ENCODE measurements at regions not wholly inside any gene's neighbourhood (a gene's known extent, or its start where the extent isn't known, plus 50 kb on each side); places are given as distances from the start of the nearest gene placed in this dataset.
"Not testable (repeated sequence)": the region's sequence is repeated elsewhere in the genome, so short reads cannot be mapped to it uniquely, and the experiment has no call there.

DNA sequence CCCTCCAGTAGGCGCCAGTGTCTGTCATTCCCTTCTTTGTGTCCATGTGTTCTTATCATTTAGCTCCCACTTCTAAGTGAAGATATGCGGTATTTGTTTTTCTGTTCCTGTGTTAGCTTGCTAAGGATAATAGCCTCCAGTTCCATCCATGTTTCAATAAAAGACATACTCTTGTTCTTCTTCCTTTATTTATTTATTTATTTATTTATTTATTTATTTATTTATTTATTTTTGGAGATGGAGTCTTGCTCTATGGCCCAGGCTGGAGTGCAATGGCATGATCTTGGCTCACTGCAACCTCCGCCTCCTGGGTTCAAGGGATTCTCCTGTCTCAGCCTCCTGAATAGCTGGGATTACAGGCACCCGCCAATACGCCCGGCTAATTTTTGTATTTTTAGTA is 762.6 kb upstream of the CDH10 start:
- not testable (repeated sequence) for DNase-seq (ENCODE audit: low read depth in 4 of 4, low spot score in 3 of 4)

DNA sequence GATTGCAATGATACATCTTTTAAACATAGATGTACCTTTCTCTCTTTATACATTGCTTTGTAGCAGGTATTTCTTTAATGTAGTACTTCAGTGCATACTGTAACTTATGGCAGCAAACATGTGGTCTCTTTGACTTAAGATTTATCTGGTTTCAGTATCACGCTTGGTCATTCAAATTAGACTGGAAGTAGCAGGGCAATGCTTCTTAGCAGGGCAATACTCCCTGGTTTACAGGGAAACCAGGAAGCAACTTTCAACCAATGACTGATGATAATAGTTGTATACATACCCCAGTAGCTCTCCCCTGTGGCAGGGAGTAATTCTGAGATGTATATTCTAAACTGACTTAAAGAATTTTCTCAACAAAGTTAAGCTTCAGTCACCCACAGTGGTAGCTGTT is 761.1 kb upstream of the CDH10 start:
- DNase-seq (ENCODE audit: low read depth in 4 of 4, low spot score in 3 of 4), result no peak

DNA sequence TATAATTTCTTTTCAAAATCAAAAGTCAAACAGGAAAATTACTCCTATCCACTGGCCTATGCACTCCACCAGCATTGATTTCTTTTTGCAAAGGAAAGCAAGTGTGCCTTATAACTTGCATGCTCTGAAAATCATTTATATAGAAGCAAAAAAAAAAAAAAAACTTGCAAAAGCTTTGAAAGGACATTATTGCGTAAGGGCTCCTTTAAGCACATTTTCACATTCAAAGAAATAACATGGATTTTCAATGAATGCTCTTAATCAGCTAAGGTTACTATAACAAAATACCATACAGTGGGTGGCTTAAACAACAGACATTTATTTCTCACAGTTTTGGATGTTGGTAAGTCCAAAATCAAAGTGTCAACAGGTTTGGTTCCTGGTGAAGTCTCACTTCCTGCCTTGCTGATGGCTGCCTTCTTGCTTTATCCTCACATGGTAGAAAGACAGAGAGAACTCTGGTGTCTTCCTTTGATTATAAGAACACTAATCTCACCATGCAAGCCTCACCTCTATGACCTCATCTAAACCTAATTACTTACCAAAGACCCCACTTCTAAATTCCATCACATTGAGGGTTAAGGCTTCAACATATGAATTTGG is 755.2 kb upstream of the CDH10 start:
- DNase-seq (ENCODE audit: low read depth in 4 of 4, low spot score in 3 of 4), result no peak

DNA sequence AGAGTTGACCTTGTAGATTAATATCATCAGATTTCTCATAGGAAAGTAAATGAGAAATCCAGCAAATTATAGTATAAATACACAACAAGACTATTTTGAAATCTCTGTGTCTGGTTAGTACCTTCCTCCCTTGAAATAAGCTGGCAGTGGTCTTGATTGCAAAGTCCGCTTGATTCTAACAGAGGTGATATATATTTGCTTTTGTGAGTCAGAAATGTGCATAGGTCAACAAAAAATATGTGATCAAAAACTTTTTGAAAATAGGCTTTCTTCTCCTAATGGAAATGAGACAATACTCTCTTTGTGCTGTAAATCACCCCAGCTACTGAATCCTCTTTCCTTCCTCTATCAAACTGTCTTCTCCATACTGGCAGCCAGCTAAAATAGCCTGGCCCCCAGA is 749.2 kb upstream of the CDH10 start:
- no peak for DNase-seq (ENCODE audit: low read depth in 4 of 4, low spot score in 3 of 4)

DNA sequence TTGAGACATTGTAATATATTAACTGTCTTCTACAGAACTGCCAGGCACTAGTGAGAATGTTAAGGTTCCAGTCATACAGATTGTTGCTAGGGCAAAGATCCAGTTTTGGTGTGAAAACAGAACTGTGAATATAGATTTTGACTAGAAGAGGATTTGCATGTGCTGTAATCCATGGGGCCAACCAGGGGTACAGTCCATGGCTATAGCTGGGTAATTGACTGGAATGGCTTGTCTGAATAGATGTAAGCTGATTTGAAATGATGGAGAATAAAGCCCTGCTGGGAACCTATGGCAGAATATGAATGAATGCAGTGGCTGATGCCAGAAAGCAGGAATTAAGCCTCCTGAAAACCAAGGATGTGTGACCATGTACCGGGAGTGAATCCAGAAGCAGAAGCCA is 748.5 kb upstream of the CDH10 start:
- no peak for DNase-seq (ENCODE audit: low read depth in 4 of 4, low spot score in 3 of 4)

DNA sequence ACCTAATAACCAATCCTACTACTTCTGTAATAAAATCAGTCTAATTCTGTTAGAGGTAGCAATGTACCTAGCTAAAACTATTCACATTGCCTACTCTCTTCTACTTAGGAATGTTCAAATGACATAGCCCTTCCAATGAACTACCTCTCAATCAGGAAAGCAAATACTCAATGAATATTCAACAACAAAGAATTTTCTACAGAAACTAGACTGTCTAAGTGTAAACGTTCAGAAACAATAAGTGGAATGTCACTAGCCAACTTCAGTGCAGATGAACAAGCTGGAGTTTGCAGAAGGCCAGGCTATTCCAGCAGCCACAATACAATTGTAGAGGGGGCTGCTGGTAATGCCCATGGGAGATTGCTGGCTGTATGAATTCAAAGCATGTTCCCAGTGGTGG is 743.2 kb upstream of the CDH10 start:
- no peak for DNase-seq (ENCODE audit: low read depth in 4 of 4, low spot score in 3 of 4)

DNA sequence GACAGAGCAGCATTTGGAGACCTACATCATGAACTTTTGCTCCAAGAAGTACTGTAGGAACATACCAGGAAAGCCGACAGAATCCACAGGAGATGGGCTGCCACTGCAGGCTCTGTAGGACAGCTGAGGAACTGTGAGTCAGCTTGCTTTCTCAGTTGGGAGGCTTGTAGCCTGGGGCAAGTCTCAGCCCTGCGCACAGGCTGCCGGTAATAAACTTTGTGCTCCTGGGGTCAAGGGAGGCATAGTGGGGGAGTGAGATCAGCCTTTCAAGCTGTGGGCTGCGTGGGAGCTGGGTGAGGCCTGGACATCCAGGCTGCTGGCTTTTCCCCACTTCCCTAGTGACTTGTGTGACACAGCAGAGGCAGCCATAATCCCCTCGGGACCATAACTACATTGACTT is 718.0 kb upstream of the CDH10 start:
- no peak for DNase-seq (ENCODE audit: low read depth in 4 of 4, low spot score in 3 of 4)

DNA sequence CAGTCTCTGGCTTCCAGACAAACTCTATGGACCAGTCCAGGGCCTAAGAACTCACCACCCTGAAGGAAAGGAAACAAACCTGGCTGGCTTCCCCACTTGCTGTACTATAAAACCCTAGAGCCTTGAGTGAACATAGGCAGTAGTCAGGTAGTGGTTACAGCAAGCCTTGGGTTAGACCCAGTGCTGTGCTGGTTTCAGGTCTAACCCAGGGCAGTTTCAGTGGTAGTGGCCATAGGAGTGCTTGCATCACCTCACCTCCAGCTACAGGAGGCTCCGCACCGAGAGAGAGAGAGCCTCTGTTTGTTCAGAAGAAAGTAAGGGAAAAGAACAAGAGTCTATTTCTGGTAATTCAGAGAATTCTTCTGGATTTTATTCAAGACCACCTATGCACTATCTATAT is 714.1 kb upstream of the CDH10 start:
- DNase-seq (ENCODE audit: low read depth in 4 of 4, low spot score in 3 of 4), result no peak

DNA sequence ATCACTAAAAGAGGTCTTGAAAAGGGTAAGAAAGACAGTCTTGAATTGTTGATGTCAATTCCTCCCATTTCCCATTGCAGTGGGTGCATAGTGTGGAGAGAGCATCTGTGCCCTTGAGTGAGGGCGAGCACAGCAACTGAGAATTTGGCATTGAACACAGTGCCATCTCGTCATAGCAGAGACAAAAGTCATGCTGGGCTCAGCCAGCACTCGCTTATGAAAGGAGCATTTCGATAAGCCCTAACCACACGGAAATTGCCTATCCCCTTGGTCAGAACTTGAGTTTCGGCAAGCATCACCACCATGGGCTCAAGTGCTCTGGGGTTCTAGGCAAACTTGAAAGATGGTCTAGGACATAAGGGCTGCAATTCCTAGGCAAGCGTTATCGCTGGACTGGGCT is 712.8 kb upstream of the CDH10 start:
- no peak for DNase-seq (ENCODE audit: low read depth in 4 of 4, low spot score in 3 of 4)

DNA sequence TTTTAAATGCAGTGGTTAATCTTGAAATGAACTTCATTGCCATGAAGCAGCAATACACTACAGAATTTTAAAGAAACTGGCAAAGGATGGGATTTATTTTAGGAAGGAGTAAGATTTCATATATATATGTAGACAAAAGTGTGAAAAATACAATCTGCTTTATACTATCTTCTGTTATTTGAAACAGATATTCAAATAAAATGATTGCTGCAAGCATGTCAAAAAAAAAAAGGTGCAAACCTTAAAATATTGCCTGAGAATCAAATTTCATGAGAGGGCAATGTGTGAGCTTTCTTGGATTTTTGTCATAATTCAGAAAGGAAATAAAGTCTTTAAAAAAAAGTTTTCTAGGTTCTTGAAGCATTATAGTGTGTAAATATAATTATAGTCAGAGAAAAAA is 705.0 kb upstream of the CDH10 start:
- DNase-seq (ENCODE audit: low read depth in 4 of 4, low spot score in 3 of 4), result no peak

DNA sequence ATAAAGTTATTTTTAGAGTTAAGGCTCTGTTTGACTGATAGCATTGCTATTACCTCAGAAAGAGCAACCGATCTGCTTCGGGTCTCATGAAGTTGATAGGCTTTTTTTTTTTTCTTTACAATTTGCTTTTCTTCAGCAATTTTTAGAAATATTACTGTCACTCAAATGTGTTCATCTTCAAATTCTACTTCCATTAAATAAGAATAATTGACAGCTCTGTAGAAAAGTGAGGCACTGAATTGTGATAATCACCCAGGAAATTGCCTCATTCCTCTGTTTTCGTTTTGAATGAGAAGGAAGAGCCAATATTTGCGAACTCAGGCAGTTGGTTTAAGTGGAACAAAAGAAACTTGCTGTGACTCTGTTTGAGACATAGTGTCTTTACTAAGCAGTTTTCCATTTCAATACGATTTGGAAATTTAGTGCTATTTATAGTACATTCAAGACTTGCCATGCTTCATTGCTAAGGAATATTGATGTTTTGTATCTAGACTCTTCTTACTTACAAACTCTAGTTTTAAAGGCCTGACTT is 700.5 kb upstream of the CDH10 start:
- DNase-seq (ENCODE audit: low read depth in 4 of 4, low spot score in 3 of 4), result no peak

DNA sequence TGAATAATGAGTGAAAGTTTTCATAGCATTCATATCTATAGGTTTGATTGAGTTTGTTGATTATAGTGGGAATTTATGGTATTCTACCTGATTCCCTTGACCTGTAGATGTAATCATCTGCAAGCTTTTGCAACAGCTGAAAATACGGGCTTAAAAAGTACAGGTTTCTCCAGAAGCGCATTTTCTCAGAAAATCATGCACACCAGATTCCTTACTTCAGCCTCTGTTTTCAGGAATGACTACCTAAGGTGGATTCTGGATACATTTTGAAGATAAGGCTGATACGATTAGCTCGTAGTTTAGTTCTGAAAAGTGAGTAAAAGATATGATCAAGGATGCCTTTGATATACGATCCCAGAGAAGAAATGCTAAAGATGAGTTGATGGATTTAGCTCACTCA is 694.8 kb upstream of the CDH10 start:
- DNase-seq (ENCODE audit: low read depth in 4 of 4, low spot score in 3 of 4), result no peak

DNA sequence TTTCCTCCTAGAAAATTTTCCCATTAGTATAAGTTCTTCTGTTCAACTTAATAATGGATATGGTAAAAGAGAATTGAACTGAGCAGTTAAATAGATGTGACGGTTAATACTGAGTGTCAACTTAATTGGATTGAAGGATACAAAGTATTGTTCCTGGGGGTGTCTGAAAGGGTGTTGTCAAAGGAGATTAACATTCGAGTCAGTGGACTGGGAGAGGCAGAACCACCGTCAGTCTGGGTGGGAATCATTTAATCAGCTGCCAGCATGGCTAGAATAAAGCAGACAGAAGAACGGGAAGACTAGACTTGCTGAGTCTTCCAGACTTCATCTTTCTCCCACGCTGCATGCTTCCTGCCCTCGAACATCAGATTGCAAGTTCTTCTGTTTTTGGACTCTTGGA is 689.6 kb upstream of the CDH10 start:
- no peak for DNase-seq (ENCODE audit: low read depth in 4 of 4, low spot score in 3 of 4)

DNA sequence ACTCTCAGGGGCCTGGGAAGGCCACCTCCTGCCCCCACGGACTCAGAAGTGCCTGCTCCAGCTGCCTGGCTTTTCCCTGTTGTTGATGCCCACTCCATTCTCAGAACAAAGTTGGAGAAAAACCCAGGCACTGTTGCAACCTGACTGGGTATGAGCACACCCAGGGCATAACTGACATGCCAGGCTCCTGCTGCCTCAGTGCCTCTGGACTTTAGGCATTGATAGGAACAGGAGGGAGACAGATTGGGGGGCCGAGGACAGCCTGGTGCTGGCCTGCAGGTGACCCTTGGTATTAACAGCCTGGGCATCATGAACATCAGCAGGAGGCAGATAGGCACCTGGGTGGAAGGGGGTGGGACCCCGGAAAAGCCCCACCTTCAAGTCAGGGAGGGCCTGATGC is 685.9 kb upstream of the CDH10 start:
- DNase-seq (ENCODE audit: low read depth in 4 of 4, low spot score in 3 of 4), result no peak

DNA sequence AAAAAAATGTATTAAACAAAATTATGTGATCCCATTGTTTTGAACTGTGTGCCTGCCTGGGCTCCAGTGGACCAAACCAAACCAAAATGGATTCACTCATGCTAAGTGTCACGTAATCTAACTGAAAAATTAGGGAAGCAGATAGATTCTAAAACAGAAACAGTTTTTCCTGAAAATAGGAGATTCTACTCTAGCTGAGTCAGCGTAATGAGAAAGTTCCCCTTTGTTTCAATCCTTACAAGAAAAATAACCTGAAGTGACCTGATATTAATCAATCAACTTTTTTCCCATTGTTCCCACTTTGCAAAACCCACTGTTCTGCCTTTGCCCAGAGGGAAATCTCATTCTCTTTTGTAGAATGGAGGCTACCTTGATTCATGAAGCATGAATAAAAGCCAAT is 682.4 kb upstream of the CDH10 start:
- DNase-seq (ENCODE audit: low read depth in 4 of 4, low spot score in 3 of 4), result no peak

DNA sequence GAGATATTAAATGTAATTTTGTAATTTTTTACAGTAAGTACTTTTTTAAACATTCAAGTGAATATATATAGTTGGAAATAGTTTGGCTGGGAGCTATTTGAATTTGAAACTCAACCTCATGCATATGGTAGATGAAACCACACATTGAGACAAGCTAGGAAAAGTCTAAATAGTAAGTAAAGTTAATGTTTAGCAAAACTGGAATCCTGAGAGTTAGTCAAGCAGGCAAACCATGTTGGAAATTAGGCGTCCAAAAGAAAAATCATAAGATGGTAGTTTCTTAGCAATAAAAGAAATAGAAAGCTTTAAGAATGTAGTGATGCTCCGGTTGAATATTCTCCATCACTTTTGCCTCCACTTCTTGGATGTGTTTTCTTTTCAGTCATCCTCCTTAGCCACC is 657.1 kb upstream of the CDH10 start:
- no peak for DNase-seq (ENCODE audit: low read depth in 4 of 4, low spot score in 3 of 4)

DNA sequence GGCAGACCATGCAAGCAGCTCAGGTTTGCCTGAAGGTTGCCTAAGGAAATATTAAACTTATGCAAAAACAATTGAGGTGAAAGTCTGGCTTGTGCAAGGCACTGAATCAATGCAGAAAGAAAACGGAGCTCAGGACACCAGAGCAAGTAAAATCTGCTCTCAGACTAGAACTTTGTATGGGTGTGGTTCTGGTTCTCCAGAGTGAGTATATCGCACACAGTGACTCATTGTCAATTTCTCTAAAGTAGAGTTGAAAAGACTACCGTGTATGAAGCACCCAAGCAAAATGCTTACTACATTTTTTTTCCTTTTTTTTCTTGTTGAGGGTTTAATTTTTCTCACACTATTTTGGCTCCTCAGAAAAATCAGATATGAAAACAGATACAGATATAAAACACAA is 650.3 kb upstream of the CDH10 start:
- no peak for DNase-seq (ENCODE audit: low read depth in 4 of 4, low spot score in 3 of 4)

DNA sequence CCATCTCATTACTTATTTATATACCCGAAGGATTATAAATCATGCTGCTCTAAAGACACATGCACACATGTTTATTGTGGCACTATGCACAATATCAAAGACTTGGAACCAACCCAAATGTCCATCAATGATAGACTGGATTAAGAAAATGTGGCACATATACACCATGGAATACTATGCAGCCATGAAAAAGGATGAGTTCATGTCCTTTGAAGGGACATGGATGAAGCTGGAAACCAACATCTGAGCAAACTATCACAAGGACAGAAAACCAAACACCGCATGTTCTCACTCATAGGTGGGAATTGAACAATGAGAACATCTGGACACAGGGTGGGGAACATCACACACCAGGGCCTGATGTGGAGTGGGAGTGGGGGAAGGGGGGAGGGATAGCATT is 645.0 kb upstream of the CDH10 start:
- not testable (repeated sequence) for DNase-seq (ENCODE audit: low read depth in 4 of 4, low spot score in 3 of 4)

DNA sequence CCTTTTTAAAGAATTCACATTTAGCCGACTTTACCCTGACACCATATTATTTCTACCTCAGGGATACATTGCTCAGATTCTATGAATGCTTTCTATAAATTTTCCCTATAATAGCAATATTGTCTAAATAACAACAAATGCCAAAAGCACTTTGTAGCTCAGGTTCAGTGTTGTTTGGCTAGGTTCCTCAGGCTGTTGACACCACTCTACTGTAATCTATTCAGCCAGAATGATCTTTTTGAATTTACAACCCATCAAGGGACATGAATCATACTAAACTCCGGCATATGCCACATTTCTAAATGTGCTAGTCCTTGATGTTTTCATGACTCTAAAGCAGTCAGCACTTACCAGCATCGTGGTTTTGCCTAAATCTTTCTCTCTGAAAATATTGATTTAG is 641.5 kb upstream of the CDH10 start:
- no peak for DNase-seq (ENCODE audit: low read depth in 4 of 4, low spot score in 3 of 4)

DNA sequence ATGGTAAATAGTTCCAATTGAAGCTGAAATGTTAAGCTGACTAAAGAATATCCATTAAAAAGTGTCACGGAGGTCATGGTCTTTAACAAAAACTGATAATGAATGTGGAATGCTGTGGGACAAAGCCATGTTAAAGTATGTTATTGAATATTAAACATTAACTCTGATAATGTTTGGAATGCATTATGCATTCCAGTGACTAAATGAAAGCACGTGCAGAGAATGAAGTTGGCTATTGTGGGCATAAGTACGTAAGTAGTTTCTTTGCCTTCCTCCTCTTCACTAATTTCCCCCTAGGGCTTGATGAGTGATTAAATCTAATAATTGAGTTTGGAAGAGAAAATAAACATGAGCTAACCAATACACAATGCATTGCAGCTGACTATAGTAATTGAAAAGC is 640.4 kb upstream of the CDH10 start:
- no peak for DNase-seq (ENCODE audit: low read depth in 4 of 4, low spot score in 3 of 4)

DNA sequence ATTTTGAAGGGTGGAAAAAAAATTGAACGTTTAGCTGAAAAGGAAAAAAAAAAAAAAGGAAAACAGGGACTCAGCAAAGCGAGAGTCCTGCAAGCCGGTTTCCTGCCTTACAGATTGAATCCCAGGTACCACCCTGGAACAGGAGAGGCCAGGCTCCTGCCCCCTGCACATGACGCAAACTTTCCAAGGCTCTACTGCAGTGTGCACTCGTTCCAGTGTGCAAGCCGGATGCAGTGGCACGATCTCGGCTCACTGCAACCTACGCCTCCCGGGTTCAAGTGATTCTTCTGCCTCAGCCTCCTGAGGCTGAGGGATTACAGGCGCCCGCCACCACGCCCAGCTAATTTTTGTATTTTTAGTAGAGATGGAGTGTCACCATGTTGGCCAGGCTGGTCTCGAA is 618.7 kb upstream of the CDH10 start:
- DNase-seq (ENCODE audit: low read depth in 4 of 4, low spot score in 3 of 4), result not testable (repeated sequence)

DNA sequence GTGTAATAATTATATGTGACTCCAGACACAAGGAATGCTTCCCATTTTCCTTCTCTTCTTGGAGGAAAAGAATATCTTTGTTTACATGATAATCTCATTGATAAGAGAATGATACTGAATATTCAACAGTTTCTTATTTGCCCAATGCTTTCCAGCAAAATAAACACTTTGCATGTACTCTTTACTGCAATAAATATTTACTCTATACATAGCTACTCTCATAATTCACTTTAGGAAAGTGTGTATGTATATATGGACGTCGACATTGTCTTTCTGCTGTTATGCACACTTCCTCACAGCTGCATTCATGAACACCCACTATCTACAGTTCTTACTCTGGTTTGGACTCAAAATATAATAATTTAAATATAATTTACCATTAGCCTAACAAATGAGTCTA is 617.4 kb upstream of the CDH10 start:
- DNase-seq (ENCODE audit: low read depth in 4 of 4, low spot score in 3 of 4), result no peak

DNA sequence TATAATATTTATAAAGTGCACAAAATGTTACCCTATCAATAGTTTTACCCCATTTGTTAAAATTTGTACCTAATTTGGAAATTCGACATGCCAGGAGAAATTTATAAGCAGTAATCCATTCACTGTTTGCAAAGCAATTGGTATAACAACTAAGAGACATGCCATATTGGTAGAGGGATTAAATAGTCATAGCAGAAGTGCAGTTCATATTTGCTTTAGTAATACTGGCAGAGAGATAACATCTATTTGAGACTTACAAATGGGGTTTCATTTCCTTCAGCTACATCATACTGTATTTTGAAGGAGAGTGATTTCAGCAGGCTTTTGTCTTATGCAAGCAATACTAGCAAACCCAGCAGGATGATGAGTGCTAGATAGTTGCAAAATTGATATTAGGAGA is 610.4 kb upstream of the CDH10 start:
- no peak for DNase-seq (ENCODE audit: low read depth in 4 of 4, low spot score in 3 of 4)

All from left renal pelvis (tissue), 4 donors.